RWPE2 (cell line): ENCODE measurements at regions not wholly inside any gene's neighbourhood (a gene's known extent, or its start where the extent isn't known, plus 50 kb on each side); places are given as distances from the start of the nearest gene placed in this dataset.
"Not testable (repeated sequence)": the region's sequence is repeated elsewhere in the genome, so short reads cannot be mapped to it uniquely, and the experiment has no call there.

Experiments used
- ATAC-seq: fragments of 200-7000 bp; cut with Tn5 transposase; 3 replicates; pipeline ENCODE4 v1.9.1; 2021; ENCODE audit warnings: low read depth
- DNase-seq: peaks from one replicate; pipeline ENCODE4 v3.0.0-alpha.2; 2020; ENCODE audit warnings: low spot score
- H3K27ac ChIP-seq: fragments of 450-650 bp; 2 replicates; pipeline ENCODE4 v1.5.1; 2017; ENCODE audit warnings: mild to moderate bottlenecking; ENCODE audit not compliant: poor library complexity, severe bottlenecking
- H3K27me3 ChIP-seq: fragments of 250-450 bp; sonication (Bioruptor Pico); 2 replicates; pipeline ENCODE4 v1.5.1; 2021; ENCODE audit warnings: mild to moderate bottlenecking, moderate library complexity; ENCODE audit not compliant: insufficient read depth, poor library complexity, severe bottlenecking
- H3K36me3 ChIP-seq: fragments of 250-450 bp; sonication (Bioruptor Pico); 2 replicates; pipeline ENCODE4 v1.5.1; 2020; ENCODE audit warnings: low read depth, mild to moderate bottlenecking, moderate library complexity
- H3K4me1 ChIP-seq: fragments of 250-450 bp; sonication (Bioruptor Pico); 2 replicates; pipeline ENCODE4 v1.5.1; 2021; ENCODE audit warnings: mild to moderate bottlenecking, moderate library complexity; ENCODE audit not compliant: insufficient read depth, poor library complexity, severe bottlenecking
- H3K4me3 ChIP-seq: fragments of 250-450 bp; sonication (Bioruptor Pico); 2 replicates; pipeline ENCODE4 v1.5.1; 2021; ENCODE audit warnings: mild to moderate bottlenecking, moderate library complexity; ENCODE audit not compliant: severe bottlenecking
- H3K9me3 ChIP-seq: fragments of 250-450 bp; sonication (Bioruptor Pico); 2 replicates; pipeline ENCODE4 v1.5.1; 2021; ENCODE audit warnings: mild to moderate bottlenecking, moderate library complexity; ENCODE audit not compliant: severe bottlenecking
- CTCF ChIP-seq: fragments of 450-650 bp; IDR thresholded peaks from one replicate; pipeline ENCODE4 v1.5.1; 2017; ENCODE audit warnings: mild to moderate bottlenecking, moderate library complexity; ENCODE audit not compliant: poor library complexity, severe bottlenecking

- Histone ChIP-seq H3K27ac (no peak overlapping the region), H3K9me3 (no peaks in the 10 kb centered on the region), H3K36me3 (no peaks in the 10 kb centered on the region), H3K4me3 (no peak overlapping the region), H3K27me3 (no peaks in the 10 kb centered on the region), H3K4me1 (no peaks in the 10 kb centered on the region)
- no peak for TF ChIP-seq CTCF
- DNase-seq (no peak), ATAC-seq (no peak)
Observed at GRCh38 chr10:22158426-22158825, 59.4 kb downstream of the EBLN1 start.

GRCh38 chr10:22156750-22157149 lies 61.1 kb downstream of the EBLN1 start:
- Histone ChIP-seq H3K9me3 (no peaks in the 10 kb centered on the region), H3K27me3 (no peaks in the 10 kb centered on the region), H3K36me3 (no peaks in the 10 kb centered on the region), H3K27ac (no peak overlapping the region), H3K4me3 (no peak overlapping the region), H3K4me1 (no peaks in the 10 kb centered on the region)
- DNase-seq (no peak), ATAC-seq (no peak)
- TF ChIP-seq CTCF = no peak

- Histone ChIP-seq H3K9me3 (no peaks in the 10 kb centered on the region), H3K27me3 (no peaks in the 10 kb centered on the region), H3K4me1 (no peaks in the 10 kb centered on the region), H3K4me3 (no peak overlapping the region), H3K36me3 (no peaks in the 10 kb centered on the region), H3K27ac (no peak overlapping the region)
- ATAC-seq (no peak), DNase-seq (no peak)
- no peak for TF ChIP-seq CTCF
Observed at GRCh38 chr10:22152403-22152802, 65.4 kb downstream of the EBLN1 start.

- H3K9me3 ChIP-seq = no peaks in the 10 kb centered on the region
- ATAC-seq (no peak), DNase-seq (no peak)
- H3K4me3 ChIP-seq = no peak overlapping the region
- no peaks in the 10 kb centered on the region for H3K4me1 ChIP-seq
- H3K27me3 ChIP-seq = no peaks in the 10 kb centered on the region
- H3K36me3 ChIP-seq = no peaks in the 10 kb centered on the region
- TF ChIP-seq CTCF = no peak
- H3K27ac ChIP-seq = no peak overlapping the region
Observed at GRCh38 chr10:22150842-22151241, 67.0 kb downstream of the EBLN1 start.

- no peak for DNase-seq
- Histone ChIP-seq H3K4me3 (no peak overlapping the region), H3K9me3 (no peaks in the 10 kb centered on the region)
Observed at GRCh38 chr10:22148961-22149360, 68.9 kb downstream of the EBLN1 start.

GRCh38 chr10:22145873-22146272 lies 71.9 kb downstream of the EBLN1 start:
- not testable (repeated sequence) for H3K36me3 ChIP-seq, H3K27me3 ChIP-seq, ATAC-seq, H3K9me3 ChIP-seq, DNase-seq, H3K4me1 ChIP-seq, H3K27ac ChIP-seq, H3K4me3 ChIP-seq

More at GRCh38 chr10:22148961-22149360, 68.9 kb downstream of the EBLN1 start:
- Histone ChIP-seq H3K27ac (no peak overlapping the region), H3K27me3 (no peaks in the 10 kb centered on the region), H3K4me1 (no peaks in the 10 kb centered on the region), H3K36me3 (no peaks in the 10 kb centered on the region)
- ATAC-seq = 0 out of 3 replicates have a peak, but pooled peaks have one; percentile 19
- TF ChIP-seq CTCF = no peak
